Upper lobe of left lung (tissue), 4 donors: ENCODE measurements at regions not wholly inside any gene's neighbourhood (a gene's known extent, or its start where the extent isn't known, plus 50 kb on each side); places are given as distances from the start of the nearest gene placed in this dataset.

Experiments
- POLR2AphosphoS5 ChIP-seq, 2 donors: sonication (generic); formaldehyde crosslinking; IDR thresholded peaks; one replicate each; pipeline ENCODE4 v1.5.1; 2017; ENCODE audit warnings: antibody characterized with exemption in 2 of 2
- TF ChIP-seq, protein P1 (sequence below), 6 experiments: fragments of 450-650 bp in 4 of 6; fragments of 200-600 bp in 2 of 6; sonication (generic) in 2 of 6; IDR thresholded peaks; one replicate each; pipeline ENCODE4 v1.5.1; 2016 to 2019; ENCODE audit warnings: antibody characterized with exemption in 6 of 6

DNA sequence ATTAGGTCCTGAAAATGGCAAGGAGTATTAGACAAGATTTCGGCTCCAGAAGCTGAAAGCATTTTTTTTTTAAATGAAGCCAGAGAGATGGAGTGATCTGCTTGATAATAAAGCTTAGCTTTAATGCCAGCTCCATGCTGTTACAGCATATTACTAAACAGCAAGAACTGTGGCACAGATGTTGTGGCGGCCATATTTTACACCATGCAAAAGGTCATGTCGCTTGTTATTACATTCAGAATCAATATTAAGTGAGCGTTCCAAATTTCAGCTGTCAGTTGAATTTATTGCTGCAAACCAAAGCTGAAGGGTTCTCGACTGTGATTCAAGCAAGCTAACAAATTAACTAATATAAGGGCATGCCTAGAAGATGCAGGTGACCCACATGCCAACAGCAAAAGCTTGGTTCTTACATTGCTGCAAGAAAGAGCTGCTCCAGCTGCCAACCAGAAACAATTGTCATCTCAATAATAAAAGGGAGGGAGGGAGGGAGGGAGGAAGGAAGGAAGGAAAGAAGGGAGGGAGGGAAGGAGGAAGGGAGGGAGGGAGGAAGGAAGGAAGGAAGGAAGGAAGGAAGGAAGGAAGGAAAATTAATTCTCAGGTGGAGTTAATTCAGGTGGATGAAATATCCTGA is 517.7 kb upstream of the WWC1 start:
- TF ChIP-seq POLR2AphosphoS5 (IDR thresholded peaks at IDR 0.05): no peak
- TF ChIP-seq, protein P1, sequence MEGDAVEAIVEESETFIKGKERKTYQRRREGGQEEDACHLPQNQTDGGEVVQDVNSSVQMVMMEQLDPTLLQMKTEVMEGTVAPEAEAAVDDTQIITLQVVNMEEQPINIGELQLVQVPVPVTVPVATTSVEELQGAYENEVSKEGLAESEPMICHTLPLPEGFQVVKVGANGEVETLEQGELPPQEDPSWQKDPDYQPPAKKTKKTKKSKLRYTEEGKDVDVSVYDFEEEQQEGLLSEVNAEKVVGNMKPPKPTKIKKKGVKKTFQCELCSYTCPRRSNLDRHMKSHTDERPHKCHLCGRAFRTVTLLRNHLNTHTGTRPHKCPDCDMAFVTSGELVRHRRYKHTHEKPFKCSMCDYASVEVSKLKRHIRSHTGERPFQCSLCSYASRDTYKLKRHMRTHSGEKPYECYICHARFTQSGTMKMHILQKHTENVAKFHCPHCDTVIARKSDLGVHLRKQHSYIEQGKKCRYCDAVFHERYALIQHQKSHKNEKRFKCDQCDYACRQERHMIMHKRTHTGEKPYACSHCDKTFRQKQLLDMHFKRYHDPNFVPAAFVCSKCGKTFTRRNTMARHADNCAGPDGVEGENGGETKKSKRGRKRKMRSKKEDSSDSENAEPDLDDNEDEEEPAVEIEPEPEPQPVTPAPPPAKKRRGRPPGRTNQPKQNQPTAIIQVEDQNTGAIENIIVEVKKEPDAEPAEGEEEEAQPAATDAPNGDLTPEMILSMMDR (IDR thresholded peaks at IDR 0.05): no peak
